Liver (tissue), 3 donors: ENCODE measurements at regions not wholly inside any gene's neighbourhood (a gene's known extent, or its start where the extent isn't known, plus 50 kb on each side); places are given as distances from the start of the nearest gene placed in this dataset.

Source experiments
- ATF3 ChIP-seq: IDR thresholded peaks from 2 replicates; pipeline ENCODE4 v1.6.1; 2016; ENCODE audit warnings: antibody characterized with exemption
- CTCF ChIP-seq: fragments of 150-350 bp; IDR thresholded peaks from 2 replicates; pipeline ENCODE4 v1.5.1; 2017; ENCODE audit warnings: improper control_type of control experiment, low read depth, low read length; ENCODE audit not compliant: missing input control
- EGR1 ChIP-seq, 2 donors: IDR thresholded peaks; 2 replicates each; pipeline ENCODE4 v1.6.1; 2016 to 2018; ENCODE audit warnings: antibody characterized with exemption in 2 of 2, low read depth in 2 of 2
- GABPA ChIP-seq, 2 donors: IDR thresholded peaks in 1 of 2; conservative IDR thresholded peaks in 1 of 2; 2 replicates each; pipeline ENCODE4 v1.6.1; 2016; ENCODE audit warnings: antibody characterized with exemption in 2 of 2, mild to moderate bottlenecking in 1 of 2, moderate library complexity in 1 of 2
- JUND ChIP-seq, 2 donors: IDR thresholded peaks; 2 replicates each; pipeline ENCODE4 v1.6.1; 2016; ENCODE audit warnings: antibody characterized with exemption in 2 of 2
- MAX ChIP-seq: IDR thresholded peaks from 2 replicates; pipeline ENCODE4 v1.6.1; 2016; ENCODE audit warnings: antibody characterized with exemption
- RAD21 ChIP-seq, 2 donors: IDR thresholded peaks; 2 replicates each; pipeline ENCODE4 v1.6.1; 2016; ENCODE audit warnings: antibody characterized with exemption in 2 of 2, mild to moderate bottlenecking in 2 of 2
- REST ChIP-seq: IDR thresholded peaks from 2 replicates; pipeline ENCODE4 v1.6.1; 2016; ENCODE audit warnings: antibody characterized with exemption, mild to moderate bottlenecking
- RXRA ChIP-seq, 2 donors: IDR thresholded peaks; 2 replicates each; pipeline ENCODE4 v1.6.1; 2017 to 2018; ENCODE audit warnings: antibody characterized with exemption in 2 of 2, mild to moderate bottlenecking in 1 of 2
- SP1 ChIP-seq: IDR thresholded peaks from 2 replicates; pipeline ENCODE4 v1.6.1; 2018; ENCODE audit warnings: antibody characterized with exemption, mild to moderate bottlenecking
- YY1 ChIP-seq: IDR thresholded peaks from 2 replicates; pipeline ENCODE4 v1.6.1; 2016; ENCODE audit warnings: antibody characterized with exemption, mild to moderate bottlenecking
- donor health status: healthy.
- donor health status: healthy.

DNA sequence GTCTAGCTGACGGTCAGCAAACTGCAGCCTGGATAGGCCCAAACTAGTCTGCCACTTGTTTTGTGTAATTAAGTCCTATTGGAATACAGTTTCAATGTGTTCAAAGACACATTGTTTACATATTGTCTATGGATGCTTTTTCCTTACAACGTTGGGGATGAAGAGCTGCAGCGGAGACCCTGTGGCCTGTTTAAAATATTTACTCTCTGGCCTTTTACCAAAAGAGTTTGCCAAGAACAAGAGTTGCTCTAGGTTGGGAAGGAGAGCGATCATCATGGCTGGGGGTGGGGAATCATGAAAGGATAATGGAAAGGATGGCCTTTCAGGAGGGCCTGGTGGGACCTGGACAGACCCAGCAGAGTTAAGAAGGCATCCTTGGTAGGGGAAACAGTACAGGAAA is 274.9 kb upstream of the ZFHX3 start:
- no peak for TF ChIP-seq CTCF
- TF ChIP-seq SP1, result no peak
- TF ChIP-seq MAX, result no peak
- no peak for TF ChIP-seq RAD21 (IDR thresholded peaks at IDR 0.05)
- no peak for TF ChIP-seq EGR1 (IDR thresholded peaks at IDR 0.05; ENCODE audit: low read depth in 2 of 2)
- no peak for TF ChIP-seq GABPA (IDR thresholded peaks at IDR 0.05 in 1 of 2, conservative IDR thresholded peaks at IDR 0.05 in 1 of 2)
- TF ChIP-seq YY1, result no peak
- no peak for TF ChIP-seq ATF3
- TF ChIP-seq JUND (IDR thresholded peaks at IDR 0.05), result no peak
- no peak for TF ChIP-seq REST
- no peak for TF ChIP-seq RXRA (IDR thresholded peaks at IDR 0.05)
